H9 (cell line): ENCODE measurements at regions not wholly inside any gene's neighbourhood (a gene's known extent, or its start where the extent isn't known, plus 50 kb on each side); places are given as distances from the start of the nearest gene placed in this dataset.

Experiments
- DNase-seq: peaks from one replicate; pipeline ENCODE4 v3.0.0-alpha.2; 2017
- H2AFZ ChIP-seq: one replicate; pipeline ENCODE4 v1.6.1; 2013; ENCODE audit warnings: mild to moderate bottlenecking, low read length, control low read depth, moderate library complexity
- H2AK5ac ChIP-seq: 2 replicates; pipeline ENCODE4 v1.6.1; 2013; ENCODE audit warnings: low read length, control low read depth, mixed read lengths; ENCODE audit not compliant: insufficient read length
- H2BK120ac ChIP-seq: one replicate; pipeline ENCODE4 v1.6.1; 2013; ENCODE audit warnings: low read depth, mild to moderate bottlenecking, low read length, control low read depth, inconsistent platforms; ENCODE audit not compliant: poor library complexity, severe bottlenecking
- H2BK12ac ChIP-seq: 2 replicates; pipeline ENCODE4 v1.6.1; 2013; ENCODE audit warnings: low read length, control low read depth, mixed read lengths, low read depth; ENCODE audit not compliant: insufficient read length
- H2BK15ac ChIP-seq: 2 replicates; pipeline ENCODE4 v1.6.1; 2013; ENCODE audit warnings: low read depth, low read length, control low read depth
- H2BK20ac ChIP-seq: one replicate; pipeline ENCODE4 v1.6.1; 2013; ENCODE audit warnings: low read depth, mild to moderate bottlenecking, low read length, control low read depth, inconsistent platforms; ENCODE audit not compliant: poor library complexity, severe bottlenecking
- H2BK5ac ChIP-seq: 2 replicates; pipeline ENCODE4 v1.6.1; 2013; ENCODE audit warnings: low read length, control low read depth, mixed read lengths; ENCODE audit not compliant: insufficient read length
- H3K14ac ChIP-seq: 2 replicates; pipeline ENCODE4 v1.6.1; 2013; ENCODE audit warnings: low read length, control low read depth; ENCODE audit not compliant: insufficient read depth
- H3K18ac ChIP-seq: 2 replicates; pipeline ENCODE4 v1.6.1; 2013; ENCODE audit warnings: low read depth, mild to moderate bottlenecking, mixed read lengths, low read length, control low read depth; ENCODE audit not compliant: insufficient read length
- H3K23ac ChIP-seq: 2 replicates; pipeline ENCODE4 v1.6.1; 2013; ENCODE audit warnings: low read length, control low read depth, mixed read lengths, low read depth; ENCODE audit not compliant: insufficient read length
- H3K23me2 ChIP-seq: 2 replicates; pipeline ENCODE4 v1.6.1; 2013; ENCODE audit warnings: low read depth, mild to moderate bottlenecking, mixed read lengths, low read length, control low read depth; ENCODE audit not compliant: insufficient read length, poor library complexity, severe bottlenecking
- H3K27ac ChIP-seq: 2 replicates; pipeline ENCODE4 v1.5.1; 2013; ENCODE audit warnings: low read length, control low read depth, mixed read lengths, low read depth; ENCODE audit not compliant: insufficient read length
- H3K27me3 ChIP-seq: 2 replicates; pipeline ENCODE4 v1.6.1; 2013; ENCODE audit warnings: low read length, control low read depth, inconsistent platforms; ENCODE audit not compliant: insufficient read depth
- H3K4ac ChIP-seq: 2 replicates; pipeline ENCODE4 v1.6.1; 2013; ENCODE audit warnings: low read depth, mild to moderate bottlenecking, control low read depth, inconsistent platforms, low read length, moderate library complexity
- H3K4me1 ChIP-seq: 2 replicates; pipeline ENCODE4 v1.6.1; 2013; ENCODE audit warnings: low read length, control low read depth, inconsistent platforms; ENCODE audit not compliant: insufficient read depth
- H3K4me2 ChIP-seq: 2 replicates; pipeline ENCODE4 v1.6.1; 2013; ENCODE audit warnings: low read length, control low read depth, mixed read lengths; ENCODE audit not compliant: insufficient read length, insufficient read depth
- H3K56ac ChIP-seq: 2 replicates; pipeline ENCODE4 v1.6.1; 2013; ENCODE audit warnings: low read depth, mild to moderate bottlenecking, mixed read lengths, low read length, control low read depth; ENCODE audit not compliant: insufficient read length
- H3K79me1 ChIP-seq: 2 replicates; pipeline ENCODE4 v1.6.1; 2013; ENCODE audit warnings: low read depth, mild to moderate bottlenecking, moderate library complexity, low read length, control low read depth, inconsistent platforms; ENCODE audit not compliant: insufficient read depth, poor library complexity, severe bottlenecking
- H3K79me2 ChIP-seq: 2 replicates; pipeline ENCODE4 v1.6.1; 2013; ENCODE audit warnings: low read length, control low read depth, inconsistent platforms; ENCODE audit not compliant: insufficient read depth
- H3K9ac ChIP-seq: 2 replicates; pipeline ENCODE4 v1.6.1; 2013; ENCODE audit warnings: low read length, control low read depth, mixed read lengths; ENCODE audit not compliant: insufficient read length; ENCODE audit errors: extremely low read depth
- H3K9me3 ChIP-seq: one replicate; pipeline ENCODE4 v1.6.1; 2013; ENCODE audit warnings: low read depth, low read length, inconsistent platforms; ENCODE audit not compliant: control insufficient read depth
- H3T11ph ChIP-seq: one replicate; pipeline ENCODE4 v1.6.1; 2013; ENCODE audit warnings: mild to moderate bottlenecking, low read length, control low read depth, inconsistent platforms
- H4K20me1 ChIP-seq: one replicate; pipeline ENCODE4 v1.6.1; 2013; ENCODE audit not compliant: control insufficient read depth, insufficient read length, insufficient read depth
- H4K5ac ChIP-seq: 2 replicates; pipeline ENCODE4 v1.6.1; 2013; ENCODE audit warnings: low read depth, mild to moderate bottlenecking, mixed read lengths, low read length, control low read depth; ENCODE audit not compliant: insufficient read length
- H4K8ac ChIP-seq: replicated peaks from 2 replicates; pipeline ENCODE4 v1.6.1; 2013; ENCODE audit warnings: low read length, control low read depth, mixed read lengths, low read depth; ENCODE audit not compliant: insufficient read length
- H4K91ac ChIP-seq: 2 replicates; pipeline ENCODE4 v1.6.1; 2013; ENCODE audit warnings: low read depth, mild to moderate bottlenecking, moderate library complexity, mixed read lengths, low read length, control low read depth; ENCODE audit not compliant: insufficient read length
- H3K27ac Mint-ChIP-seq, 3 experiments: 2 replicates in 2 of 3; 3 replicates in 1 of 3; pipeline ENCODE4 v1.8.0; 2020 to 2021; ENCODE audit warnings: mixed read lengths in 3 of 3, mild to moderate bottlenecking in 1 of 3, moderate library complexity in 1 of 3
- H3K27me3 Mint-ChIP-seq: 2 replicates; pipeline ENCODE4 v1.8.0; 2021; ENCODE audit warnings: low read depth, mild to moderate bottlenecking, moderate library complexity, mixed read lengths
- H3K36me3 Mint-ChIP-seq, 3 experiments: 2 replicates in 2 of 3; 3 replicates in 1 of 3; pipeline ENCODE4 v1.8.0; 2020 to 2021; ENCODE audit warnings: low read depth in 3 of 3, mixed read lengths in 3 of 3; ENCODE audit not compliant: insufficient read depth in 1 of 3
- H3K4me1 Mint-ChIP-seq, 2 experiments: 2 replicates each; pipeline ENCODE4 v1.8.0; 2020; ENCODE audit warnings: mixed read lengths in 2 of 2
- H3K4me3 Mint-ChIP-seq, 2 experiments: 2 replicates in 1 of 2; 3 replicates in 1 of 2; pipeline ENCODE4 v1.8.0; 2020 to 2021; ENCODE audit warnings: mild to moderate bottlenecking in 2 of 2, mixed read lengths in 2 of 2, moderate library complexity in 1 of 2
- H3K9me3 Mint-ChIP-seq, 2 experiments: 2 replicates in 1 of 2; 3 replicates in 1 of 2; pipeline ENCODE4 v1.8.0; 2020; ENCODE audit warnings: mild to moderate bottlenecking in 2 of 2, mixed read lengths in 2 of 2, moderate library complexity in 1 of 2
- WGBS: extraction: QIAGEN DNeasy Blood & Tissue Kit; methylation state at CpG from one replicate; pipeline ENCODE4 v1.1.7; 2013; ENCODE audit warnings: missing lambda C conversion rate, low lambda C conversion rate, mixed read lengths; ENCODE audit not compliant: insufficient read length; ENCODE audit errors: extremely low coverage; 5-methylcytosine and 5-hydroxymethylcytosine counted together
- TF ChIP-seq, protein P1 (sequence below): fragments of 200-600 bp; sonication (generic); conservative IDR thresholded peaks from 3 replicates; pipeline ENCODE4 v1.8.0; 2021; ENCODE audit warnings: antibody characterized with exemption, mild to moderate bottlenecking

- H3K9me3 ChIP-seq = no peaks in the 10 kb centered on the region
- no peak overlapping the region for H2BK120ac ChIP-seq
- H3K9ac ChIP-seq = no peak overlapping the region
- WGBS = no CpG with 5 or more reads among the region's 1 CpG
- no peaks in the 10 kb centered on the region for H3K23me2 ChIP-seq
- TF ChIP-seq, protein P1, sequence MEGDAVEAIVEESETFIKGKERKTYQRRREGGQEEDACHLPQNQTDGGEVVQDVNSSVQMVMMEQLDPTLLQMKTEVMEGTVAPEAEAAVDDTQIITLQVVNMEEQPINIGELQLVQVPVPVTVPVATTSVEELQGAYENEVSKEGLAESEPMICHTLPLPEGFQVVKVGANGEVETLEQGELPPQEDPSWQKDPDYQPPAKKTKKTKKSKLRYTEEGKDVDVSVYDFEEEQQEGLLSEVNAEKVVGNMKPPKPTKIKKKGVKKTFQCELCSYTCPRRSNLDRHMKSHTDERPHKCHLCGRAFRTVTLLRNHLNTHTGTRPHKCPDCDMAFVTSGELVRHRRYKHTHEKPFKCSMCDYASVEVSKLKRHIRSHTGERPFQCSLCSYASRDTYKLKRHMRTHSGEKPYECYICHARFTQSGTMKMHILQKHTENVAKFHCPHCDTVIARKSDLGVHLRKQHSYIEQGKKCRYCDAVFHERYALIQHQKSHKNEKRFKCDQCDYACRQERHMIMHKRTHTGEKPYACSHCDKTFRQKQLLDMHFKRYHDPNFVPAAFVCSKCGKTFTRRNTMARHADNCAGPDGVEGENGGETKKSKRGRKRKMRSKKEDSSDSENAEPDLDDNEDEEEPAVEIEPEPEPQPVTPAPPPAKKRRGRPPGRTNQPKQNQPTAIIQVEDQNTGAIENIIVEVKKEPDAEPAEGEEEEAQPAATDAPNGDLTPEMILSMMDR = no peak
- no peak overlapping the region for H3K18ac ChIP-seq
- no peak overlapping the region for H4K8ac ChIP-seq
- no peak overlapping the region for H2BK12ac ChIP-seq
- H4K20me1 ChIP-seq = no peaks in the 10 kb centered on the region
- no peak overlapping the region for H3K56ac ChIP-seq
- H3K14ac ChIP-seq = no peak overlapping the region
- no peak overlapping the region for H2AK5ac ChIP-seq
- H3K4me1 Mint-ChIP-seq = peaks cover 10 to 12% of the 10 kb centered on the region in 2 experiments
- no peaks in the 10 kb centered on the region for H3K4me1 ChIP-seq
- no peak for DNase-seq
- no peak overlapping the region for H2BK5ac ChIP-seq
- H3K4ac ChIP-seq = no peak overlapping the region
- no peaks in the 10 kb centered on the region for H3K27me3 ChIP-seq
- no peak overlapping the region for H4K5ac ChIP-seq
- no peak overlapping the region for H2AFZ ChIP-seq
- no peaks in the 10 kb centered on the region for H3K36me3 Mint-ChIP-seq
- no peak overlapping the region for H2BK15ac ChIP-seq
- H4K91ac ChIP-seq = no peak overlapping the region
- no peak overlapping the region for H3K23ac ChIP-seq
- no peak overlapping the region for H2BK20ac ChIP-seq
- H3K79me1 ChIP-seq = no peaks in the 10 kb centered on the region
- no peaks in the 10 kb centered on the region for H3K27me3 Mint-ChIP-seq
- H3K4me3 Mint-ChIP-seq = no peak overlapping the region
- no peak overlapping the region for H3T11ph ChIP-seq
- no peak overlapping the region for H3K27ac ChIP-seq
- H3K27ac Mint-ChIP-seq = no peak overlapping the region
- H3K79me2 ChIP-seq = no peaks in the 10 kb centered on the region
- no peak overlapping the region for H3K4me2 ChIP-seq
- H3K9me3 Mint-ChIP-seq = no peaks in the 10 kb centered on the region
Measured at GRCh38 chr11:25667871-25668270, 664.1 kb upstream of the ANO3 start.
